Activated naive CD8-positive, alpha-beta T cell treated with anti-CD3 and anti-CD28 coated beads for 36 hours (primary cell): ENCODE measurements at regions not wholly inside any gene's neighbourhood (a gene's known extent, or its start where the extent isn't known, plus 50 kb on each side); places are given as distances from the start of the nearest gene placed in this dataset.
"Not testable (repeated sequence)": the region's sequence is repeated elsewhere in the genome, so short reads cannot be mapped to it uniquely, and the experiment has no call there.

Experiments used
- DNase-seq: peaks from one replicate; pipeline ENCODE4 v3.0.0; 2021
- H3K27ac Mint-ChIP-seq: one replicate; pipeline ENCODE4 v1.8.0; 2022; ENCODE audit warnings: mild to moderate bottlenecking, moderate library complexity, mixed read lengths
- H3K27me3 Mint-ChIP-seq: one replicate; pipeline ENCODE4 v1.8.0; 2022; ENCODE audit warnings: mild to moderate bottlenecking, mixed read lengths
- H3K36me3 Mint-ChIP-seq: one replicate; pipeline ENCODE4 v1.8.0; 2021; ENCODE audit warnings: mild to moderate bottlenecking, mixed read lengths
- H3K4me1 Mint-ChIP-seq: one replicate; pipeline ENCODE4 v1.8.0; 2021; ENCODE audit warnings: mixed read lengths
- H3K4me3 Mint-ChIP-seq: one replicate; pipeline ENCODE4 v1.8.0; 2022; ENCODE audit warnings: mild to moderate bottlenecking, moderate library complexity, mixed read lengths
- H3K9me3 Mint-ChIP-seq: one replicate; pipeline ENCODE4 v1.8.0; 2022; ENCODE audit warnings: mixed read lengths

DNA sequence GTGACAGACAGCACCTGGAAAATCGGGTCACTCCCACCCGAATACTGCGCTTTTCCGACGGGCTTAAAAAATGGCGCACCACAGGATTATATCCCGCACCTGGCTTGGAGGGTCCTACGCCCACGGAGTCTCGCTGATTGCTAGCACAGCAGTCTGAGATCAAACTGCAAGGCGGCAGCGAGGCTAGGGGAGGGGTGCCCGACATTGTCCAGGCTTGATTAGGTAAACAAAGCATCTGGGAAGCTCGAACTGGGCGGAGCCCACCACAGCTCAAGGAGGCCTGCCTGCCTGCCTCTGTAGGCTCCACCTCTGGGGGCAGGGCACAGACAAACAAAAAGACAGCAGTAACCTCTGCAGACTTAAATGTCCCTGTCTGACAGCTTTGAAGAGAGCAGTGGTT is 1370.0 kb downstream of the SUCLG1 start:
- not testable (repeated sequence) for H3K9me3 Mint-ChIP-seq, H3K36me3 Mint-ChIP-seq, H3K27me3 Mint-ChIP-seq, H3K4me3 Mint-ChIP-seq, H3K4me1 Mint-ChIP-seq, H3K27ac Mint-ChIP-seq, DNase-seq

DNA sequence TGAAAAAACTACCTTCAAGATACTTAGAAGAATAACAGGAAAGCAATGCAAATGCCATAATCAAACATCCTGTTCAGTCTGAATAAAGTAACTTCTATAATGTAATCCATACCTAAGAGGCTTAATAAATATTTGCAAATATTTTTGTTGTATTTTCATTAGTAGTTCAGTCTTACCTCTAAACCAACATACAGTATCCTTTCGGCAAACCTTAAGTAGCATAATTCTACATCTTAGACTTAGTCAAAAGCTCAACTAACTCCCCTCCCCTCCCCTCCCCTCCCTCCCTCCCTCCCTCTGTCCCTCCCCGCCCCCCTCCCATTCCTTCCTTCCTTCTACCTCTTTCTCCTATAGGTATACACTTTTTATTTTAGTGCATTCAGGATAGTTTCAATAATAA is 1373.2 kb downstream of the SUCLG1 start:
- Mint-ChIP-seq H3K4me3 (no peak overlapping the region), H3K27me3 (no peaks in the 10 kb centered on the region), H3K9me3 (peaks cover 4% of the 10 kb centered on the region), H3K27ac (no peak overlapping the region), H3K36me3 (no peaks in the 10 kb centered on the region), H3K4me1 (no peaks in the 10 kb centered on the region)
- DNase-seq = no peak

DNA sequence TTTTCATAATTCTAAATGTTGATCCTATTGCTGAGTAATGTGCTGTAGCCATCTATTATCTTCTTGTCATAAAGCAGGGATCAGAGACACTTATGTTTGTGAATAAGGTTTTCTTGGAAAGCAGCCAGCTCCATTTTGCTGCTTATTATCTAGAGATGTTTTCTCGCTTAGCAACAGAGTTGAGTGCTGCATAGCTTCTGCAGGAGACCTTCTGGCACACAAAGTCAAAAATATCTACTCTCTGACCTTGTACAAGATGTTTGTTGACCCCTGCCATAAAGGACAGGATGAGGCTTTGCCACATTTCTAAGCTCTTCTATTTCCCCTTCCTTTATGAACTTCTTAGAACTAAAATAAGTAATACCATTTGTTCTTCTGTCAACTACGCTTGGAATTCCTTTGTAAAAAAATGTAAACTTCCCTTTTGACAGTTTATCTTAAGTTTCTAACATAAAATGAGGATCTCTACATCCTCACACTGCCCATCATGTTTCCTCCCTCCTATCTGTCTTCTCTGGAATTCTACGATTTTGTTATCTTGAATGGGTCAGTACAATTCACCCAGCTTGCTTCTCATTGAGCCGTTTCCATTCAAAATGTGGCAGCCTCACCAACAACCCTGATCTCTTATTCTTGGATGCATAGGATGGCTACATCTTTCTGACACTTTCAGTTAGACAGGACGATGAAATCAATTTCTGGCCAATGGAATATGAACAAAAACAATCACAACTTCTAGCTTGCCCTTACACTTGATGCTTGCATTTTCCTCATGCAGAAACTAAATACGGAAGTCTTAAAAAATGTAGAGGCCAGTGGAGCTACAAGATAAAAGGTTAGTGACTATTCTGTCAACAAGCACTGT is 1377.0 kb downstream of the SUCLG1 start:
- Mint-ChIP-seq H3K9me3 (no peaks in the 10 kb centered on the region), H3K4me1 (no peaks in the 10 kb centered on the region), H3K36me3 (no peaks in the 10 kb centered on the region), H3K4me3 (no peak overlapping the region), H3K27me3 (no peaks in the 10 kb centered on the region), H3K27ac (no peak overlapping the region)
- DNase-seq = no peak

DNA sequence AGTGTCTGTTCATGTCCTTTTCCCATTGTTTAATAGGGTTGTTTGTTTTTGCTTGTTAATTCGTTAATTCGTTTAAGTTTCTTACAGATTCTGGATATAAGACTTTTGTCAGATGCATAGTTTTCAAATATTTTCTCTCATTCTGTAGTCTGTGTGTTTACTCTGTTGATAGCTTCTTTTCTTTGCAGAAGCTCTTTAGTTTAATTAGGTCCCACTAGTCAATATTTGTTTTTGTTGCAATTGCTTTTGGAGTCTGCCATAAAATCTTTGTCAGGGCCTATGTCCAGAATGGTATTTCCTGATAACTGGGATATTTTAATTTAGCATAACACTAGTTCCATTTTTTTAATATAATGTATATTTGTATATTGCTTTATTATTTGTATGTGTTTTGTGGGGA is 1380.1 kb downstream of the SUCLG1 start:
- H3K4me3 Mint-ChIP-seq = no peak overlapping the region
- no peak for DNase-seq
- no peak overlapping the region for H3K27ac Mint-ChIP-seq
- H3K27me3 Mint-ChIP-seq = no peaks in the 10 kb centered on the region
- H3K4me1 Mint-ChIP-seq = no peaks in the 10 kb centered on the region
- H3K36me3 Mint-ChIP-seq = no peaks in the 10 kb centered on the region
- no peaks in the 10 kb centered on the region for H3K9me3 Mint-ChIP-seq

DNA sequence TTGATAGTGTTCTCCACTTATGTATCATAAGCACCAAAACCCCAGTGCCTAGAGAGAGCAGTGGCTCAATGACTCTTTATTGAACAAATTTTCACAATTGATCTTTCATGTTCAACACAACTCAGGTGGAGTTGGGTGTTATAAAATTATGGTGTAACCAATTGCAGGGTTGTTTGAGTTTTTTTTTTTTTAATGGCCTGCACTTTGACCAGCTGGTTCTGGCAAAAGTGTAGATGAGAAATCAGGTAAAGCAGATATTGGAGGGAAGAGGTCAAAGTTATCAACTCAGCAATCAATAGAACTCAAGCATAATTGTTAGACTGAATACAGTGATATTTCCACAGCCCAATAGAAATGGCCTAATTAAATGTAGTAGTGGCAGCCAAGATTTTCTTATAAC is 1386.3 kb downstream of the SUCLG1 start:
- H3K4me3 Mint-ChIP-seq = no peak overlapping the region
- DNase-seq = no peak
- no peak overlapping the region for H3K27ac Mint-ChIP-seq
- no peaks in the 10 kb centered on the region for H3K27me3 Mint-ChIP-seq
- H3K4me1 Mint-ChIP-seq = no peaks in the 10 kb centered on the region
- H3K36me3 Mint-ChIP-seq = no peaks in the 10 kb centered on the region
- peaks cover 3% of the 10 kb centered on the region for H3K9me3 Mint-ChIP-seq

DNA sequence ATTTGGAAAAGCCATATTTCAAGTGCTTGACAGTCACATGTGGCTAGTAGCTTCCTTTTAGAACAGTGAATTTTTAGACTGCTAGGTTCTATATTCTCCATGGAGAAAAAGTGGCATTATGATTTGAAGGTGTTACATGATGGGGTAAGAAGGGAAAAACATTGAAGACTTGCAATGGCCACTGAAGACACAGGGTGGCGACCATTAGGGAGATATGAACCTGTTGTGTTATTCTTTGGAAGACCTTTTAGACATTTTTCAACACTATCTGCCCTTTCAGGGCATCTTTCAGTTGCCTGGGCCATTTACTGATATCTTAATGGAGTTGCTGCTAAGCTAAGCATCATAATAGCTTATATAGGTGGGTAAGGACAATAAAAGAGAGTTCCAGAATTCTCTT is 1387.2 kb downstream of the SUCLG1 start:
- H3K4me3 Mint-ChIP-seq = no peak overlapping the region
- peaks cover 3% of the 10 kb centered on the region for H3K9me3 Mint-ChIP-seq
- H3K36me3 Mint-ChIP-seq = no peaks in the 10 kb centered on the region
- no peak for DNase-seq
- H3K27ac Mint-ChIP-seq = no peak overlapping the region
- no peaks in the 10 kb centered on the region for H3K4me1 Mint-ChIP-seq
- no peaks in the 10 kb centered on the region for H3K27me3 Mint-ChIP-seq

DNA sequence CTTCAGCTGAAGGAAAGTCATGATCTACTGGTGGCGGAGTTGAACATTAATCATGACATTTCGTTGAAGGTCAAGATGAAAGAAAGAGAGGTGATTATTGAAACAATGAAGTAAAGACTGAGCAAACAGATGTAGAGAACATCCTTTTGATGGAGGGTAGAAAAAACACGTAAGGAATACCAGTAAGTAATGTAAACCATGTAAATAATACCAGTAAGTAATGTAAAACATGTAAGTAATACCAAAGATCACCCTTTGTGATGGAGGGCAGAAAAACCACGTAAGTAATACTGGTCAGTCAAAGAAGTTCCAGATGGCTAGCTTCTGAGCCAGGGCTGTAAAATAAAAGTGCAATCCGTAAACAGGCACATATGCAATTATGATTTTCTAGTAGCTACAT is 1387.7 kb downstream of the SUCLG1 start:
- no peaks in the 10 kb centered on the region for H3K27me3 Mint-ChIP-seq
- H3K27ac Mint-ChIP-seq = no peak overlapping the region
- H3K9me3 Mint-ChIP-seq = peaks cover 3% of the 10 kb centered on the region
- no peaks in the 10 kb centered on the region for H3K4me1 Mint-ChIP-seq
- no peaks in the 10 kb centered on the region for H3K36me3 Mint-ChIP-seq
- DNase-seq = no peak
- H3K4me3 Mint-ChIP-seq = no peak overlapping the region

DNA sequence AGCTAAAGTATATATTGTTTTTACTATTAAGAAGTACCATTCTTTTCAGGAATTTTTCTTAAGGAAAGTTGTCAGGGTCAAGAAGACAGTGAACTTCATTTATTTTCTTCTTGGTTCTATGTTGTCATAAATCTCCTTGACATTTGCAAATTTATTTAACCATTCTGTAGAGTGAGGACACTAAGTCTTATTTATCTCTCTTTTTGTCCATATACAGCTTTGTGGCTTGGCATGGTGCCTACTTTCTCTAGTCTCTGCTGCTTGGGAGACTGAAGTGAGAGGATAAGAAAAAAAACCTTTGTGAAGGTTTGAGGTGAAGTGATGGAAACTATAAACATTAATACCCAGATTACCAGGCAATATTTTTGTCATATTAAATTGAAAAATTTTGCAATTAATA is 1389.4 kb downstream of the SUCLG1 start:
- peaks cover 3% of the 10 kb centered on the region for H3K9me3 Mint-ChIP-seq
- H3K27me3 Mint-ChIP-seq = no peaks in the 10 kb centered on the region
- no peak overlapping the region for H3K4me3 Mint-ChIP-seq
- no peaks in the 10 kb centered on the region for H3K4me1 Mint-ChIP-seq
- no peak overlapping the region for H3K27ac Mint-ChIP-seq
- no peak for DNase-seq
- H3K36me3 Mint-ChIP-seq = no peaks in the 10 kb centered on the region

DNA sequence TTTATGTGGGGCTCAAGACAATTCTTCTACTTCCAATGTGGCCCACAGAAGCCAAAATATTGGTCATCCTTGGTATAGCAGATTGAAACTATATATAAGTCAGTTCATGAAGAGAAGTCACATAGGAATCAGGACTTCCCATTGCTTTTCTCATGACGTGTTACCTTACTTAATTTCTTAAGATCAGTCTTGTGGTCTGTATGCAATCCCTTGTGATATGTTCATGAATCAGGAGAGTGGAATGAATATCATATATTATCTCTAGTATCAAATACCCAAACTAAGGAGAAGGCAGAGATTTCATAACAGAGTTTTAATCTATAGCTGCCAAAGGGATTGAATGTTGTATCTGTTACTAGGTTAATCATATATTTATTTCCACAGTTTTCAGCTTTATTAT is 1390.4 kb downstream of the SUCLG1 start:
- Mint-ChIP-seq H3K27ac (no peak overlapping the region), H3K36me3 (no peaks in the 10 kb centered on the region), H3K4me3 (no peak overlapping the region), H3K9me3 (peaks cover 3% of the 10 kb centered on the region), H3K27me3 (no peaks in the 10 kb centered on the region), H3K4me1 (no peaks in the 10 kb centered on the region)
- DNase-seq = no peak

DNA sequence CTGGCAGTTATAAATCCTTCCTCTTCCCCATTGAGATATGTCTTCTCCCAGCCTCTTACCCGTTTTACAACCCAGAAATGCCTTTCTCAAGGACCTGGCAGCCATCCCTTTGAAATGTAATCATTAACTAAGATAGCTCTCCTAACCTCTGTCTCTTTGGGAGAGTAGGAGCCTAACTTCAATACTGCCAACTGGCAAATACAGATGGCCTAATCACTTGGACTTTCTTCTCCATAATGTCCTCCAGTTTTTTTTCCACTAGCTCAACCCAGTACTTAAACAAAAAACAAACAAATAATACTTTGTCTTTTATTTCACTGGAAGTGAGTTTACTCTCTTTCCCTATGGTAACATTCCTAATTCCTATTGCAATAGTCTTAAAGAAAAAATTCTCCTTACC is 1391.1 kb downstream of the SUCLG1 start:
- no peaks in the 10 kb centered on the region for H3K4me1 Mint-ChIP-seq
- no peak overlapping the region for H3K27ac Mint-ChIP-seq
- peaks cover 3% of the 10 kb centered on the region for H3K9me3 Mint-ChIP-seq
- no peak for DNase-seq
- H3K27me3 Mint-ChIP-seq = no peaks in the 10 kb centered on the region
- no peak overlapping the region for H3K4me3 Mint-ChIP-seq
- no peaks in the 10 kb centered on the region for H3K36me3 Mint-ChIP-seq

DNA sequence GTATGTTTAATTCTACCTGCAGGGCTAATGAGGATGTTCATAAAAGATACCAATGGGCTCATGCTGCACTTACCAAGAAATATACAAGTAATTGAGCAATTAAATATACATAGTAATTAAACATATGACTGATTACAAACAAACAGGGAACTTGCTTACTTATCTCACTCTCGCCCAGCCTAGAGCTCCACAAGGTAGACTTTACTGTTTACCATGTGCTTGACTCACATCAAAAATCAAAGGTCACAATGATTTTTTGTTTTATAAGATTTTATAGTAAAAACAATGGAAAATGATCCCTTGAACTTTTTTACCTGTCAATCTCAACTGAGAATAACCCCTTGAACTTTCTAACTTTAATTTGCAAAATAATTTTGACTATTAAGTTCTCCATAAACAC is 1395.1 kb downstream of the SUCLG1 start:
- Mint-ChIP-seq H3K4me3 (no peak overlapping the region), H3K27me3 (no peaks in the 10 kb centered on the region), H3K27ac (no peak overlapping the region), H3K4me1 (no peaks in the 10 kb centered on the region), H3K9me3 (peaks cover 3% of the 10 kb centered on the region), H3K36me3 (no peaks in the 10 kb centered on the region)
- DNase-seq = no peak

DNA sequence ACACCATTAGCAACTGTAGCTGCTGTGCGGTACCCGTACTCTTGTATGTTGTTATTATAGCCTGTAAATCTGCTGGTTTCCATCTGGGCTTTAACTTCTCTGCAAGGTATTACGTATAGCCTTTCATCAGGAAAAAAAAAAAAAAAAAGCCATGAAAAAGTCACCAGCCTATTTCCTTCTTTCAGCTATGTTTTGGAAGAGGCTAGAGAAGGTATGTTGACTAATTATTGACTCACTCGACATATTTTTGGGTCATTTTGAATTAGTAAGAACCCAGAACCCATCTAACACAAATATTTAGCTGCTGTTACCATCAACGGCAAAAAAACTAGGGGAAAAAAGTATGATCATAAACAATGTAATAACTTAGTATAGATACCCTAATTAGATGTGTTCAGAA is 1395.6 kb downstream of the SUCLG1 start:
- Mint-ChIP-seq H3K27me3 (no peaks in the 10 kb centered on the region), H3K27ac (no peak overlapping the region)

DNA sequence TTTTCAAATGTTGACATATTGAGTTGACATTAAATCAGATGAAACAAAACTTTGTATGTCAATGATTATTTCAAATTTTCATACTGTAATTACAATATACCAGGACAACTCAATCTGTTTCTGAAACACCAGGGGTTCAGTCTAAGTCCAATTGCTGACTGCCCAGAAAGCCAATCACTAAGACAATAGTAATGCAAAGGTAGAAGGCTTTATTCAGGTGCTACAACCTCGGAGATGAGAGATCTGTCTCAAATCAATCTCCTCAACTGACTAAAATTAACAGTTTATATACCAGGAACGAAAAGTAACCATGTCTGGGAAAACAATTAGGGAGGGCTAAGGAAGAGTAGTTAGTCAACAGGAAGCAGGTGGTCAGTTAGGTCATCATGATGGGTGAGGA is 1400.4 kb downstream of the SUCLG1 start:
- Mint-ChIP-seq H3K27ac (no peak overlapping the region), H3K4me1 (no peaks in the 10 kb centered on the region), H3K36me3 (no peaks in the 10 kb centered on the region), H3K4me3 (no peak overlapping the region), H3K9me3 (peaks cover 10% of the 10 kb centered on the region), H3K27me3 (no peaks in the 10 kb centered on the region)
- no peak for DNase-seq

More for the DNA sequence above, 1395.6 kb downstream of the SUCLG1 start:
- Mint-ChIP-seq H3K4me3 (no peak overlapping the region), H3K36me3 (no peaks in the 10 kb centered on the region), H3K4me1 (no peaks in the 10 kb centered on the region), H3K9me3 (peaks cover 7% of the 10 kb centered on the region)
- DNase-seq = no peak

DNA sequence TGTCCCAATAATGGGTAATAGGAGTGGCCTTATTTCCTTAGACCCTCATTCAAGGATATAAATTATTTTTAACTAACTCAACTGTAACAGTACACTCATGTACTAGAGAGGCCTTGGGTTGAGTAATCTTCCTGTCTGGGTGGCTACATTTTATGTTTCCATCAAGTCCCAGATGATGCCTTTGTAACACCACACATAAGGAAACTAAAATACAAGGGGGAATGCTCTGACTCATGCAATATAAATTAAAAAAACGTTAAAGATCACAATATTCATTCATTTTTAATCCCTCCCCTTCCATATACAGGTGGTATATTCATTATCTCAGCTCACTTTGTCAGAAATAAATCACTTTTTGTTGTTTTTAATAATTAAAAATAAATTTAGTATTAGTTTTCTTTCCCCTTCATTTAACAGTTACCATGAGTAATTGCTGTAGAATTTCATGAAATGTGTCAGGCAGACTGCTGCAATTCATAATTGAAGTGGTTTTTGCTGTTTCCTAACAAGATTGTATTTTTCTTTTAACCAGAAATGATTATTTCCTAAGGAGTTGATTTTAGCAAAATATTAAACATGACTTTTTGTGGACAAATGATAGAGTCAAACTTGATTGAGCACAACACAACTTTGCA is 1403.6 kb downstream of the SUCLG1 start:
- DNase-seq = no peak
- no peak overlapping the region for H3K27ac Mint-ChIP-seq
- H3K4me1 Mint-ChIP-seq = no peaks in the 10 kb centered on the region
- no peak overlapping the region for H3K4me3 Mint-ChIP-seq
- H3K27me3 Mint-ChIP-seq = no peaks in the 10 kb centered on the region
- peaks cover 9% of the 10 kb centered on the region for H3K9me3 Mint-ChIP-seq
- H3K36me3 Mint-ChIP-seq = no peaks in the 10 kb centered on the region

DNA sequence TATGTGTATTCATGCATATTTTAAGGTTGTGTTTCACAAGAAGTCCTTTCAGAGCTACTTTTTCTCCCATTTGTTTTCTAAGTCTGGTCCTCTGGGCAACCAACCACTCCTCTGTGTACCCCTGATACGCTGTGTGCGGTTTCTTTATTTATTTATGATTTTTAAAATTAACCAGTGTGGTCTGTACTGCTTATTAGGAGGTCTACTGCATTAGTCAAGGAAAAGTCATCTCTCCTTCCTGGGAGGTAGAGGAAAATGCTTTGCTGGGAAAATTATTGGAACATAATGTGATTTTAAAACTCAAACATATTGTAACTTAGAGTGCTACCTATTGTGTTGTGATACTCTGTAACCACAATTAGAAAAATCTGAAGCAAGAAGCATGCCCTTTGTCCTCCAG is 1404.3 kb downstream of the SUCLG1 start:
- DNase-seq = no peak
- Mint-ChIP-seq H3K27me3 (no peaks in the 10 kb centered on the region), H3K4me3 (no peak overlapping the region), H3K9me3 (peaks cover 9% of the 10 kb centered on the region), H3K27ac (no peak overlapping the region), H3K4me1 (no peaks in the 10 kb centered on the region), H3K36me3 (no peaks in the 10 kb centered on the region)

DNA sequence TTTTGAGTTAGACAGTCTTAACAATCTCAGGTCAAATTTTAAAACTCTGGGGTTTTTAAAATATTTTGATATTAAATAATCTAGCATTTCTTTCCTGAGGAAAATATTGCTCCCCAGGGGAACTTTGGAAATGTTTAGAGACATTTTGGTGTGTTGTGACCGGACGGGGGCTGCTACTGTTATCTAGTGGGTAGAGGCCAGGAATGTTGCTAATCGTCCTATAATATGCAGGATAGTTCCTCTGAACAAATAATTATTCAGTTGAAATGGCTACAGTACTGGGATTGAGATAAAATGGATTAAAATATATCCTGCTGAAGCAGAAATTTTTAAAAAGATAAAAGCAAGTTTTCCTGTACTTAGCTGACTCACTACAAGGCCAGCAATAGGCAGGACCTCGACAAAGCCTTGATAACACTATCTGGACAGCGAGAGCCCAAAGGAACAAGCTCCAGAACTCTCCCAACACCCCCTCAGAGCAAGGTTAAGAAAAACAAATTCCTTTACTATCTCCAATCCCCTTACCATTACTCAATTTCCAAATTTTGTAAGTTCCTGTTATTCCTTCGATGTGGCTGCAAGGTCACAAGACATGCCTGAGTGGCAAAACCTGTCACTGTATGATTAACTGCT is 1407.4 kb downstream of the SUCLG1 start:
- Mint-ChIP-seq H3K4me3 (no peak overlapping the region), H3K27me3 (no peaks in the 10 kb centered on the region), H3K9me3 (peaks cover 2% of the 10 kb centered on the region), H3K36me3 (no peaks in the 10 kb centered on the region), H3K4me1 (no peaks in the 10 kb centered on the region), H3K27ac (no peak overlapping the region)
- DNase-seq = no peak
